A673 (cell line): ENCODE measurements at regions not wholly inside any gene's neighbourhood (a gene's known extent, or its start where the extent isn't known, plus 50 kb on each side); places are given as distances from the start of the nearest gene placed in this dataset.

Experiments used
- CTCF ChIP-seq: fragments of 300-800, 200-600 bp; sonication (generic); conservative IDR thresholded peaks from 2 replicates; pipeline ENCODE4 v1.5.1; 2017; ENCODE audit warnings: low read depth, mild to moderate bottlenecking, antibody characterized with exemption, low read length, moderate library complexity, mixed read lengths
- EZH2 ChIP-seq: fragments of 200-600 bp; sonication (generic); IDR thresholded peaks from 2 replicates; pipeline ENCODE4 v1.6.1; 2017; ENCODE audit warnings: borderline replicate concordance, low read depth, mild to moderate bottlenecking, mixed read lengths, antibody characterized with exemption, low read length; ENCODE audit not compliant: poor library complexity, severe bottlenecking

- TF ChIP-seq CTCF (no peak), EZH2 (no peak)
These were observed 230.4 kb upstream of the PUM3 start for GRCh38 chr9:3074247-3074646.
